Activated CD4-positive, alpha-beta T cell treated with anti-CD3 and anti-CD28 coated beads for 36 hours (primary cell): ENCODE measurements at regions not wholly inside any gene's neighbourhood (a gene's known extent, or its start where the extent isn't known, plus 50 kb on each side); places are given as distances from the start of the nearest gene placed in this dataset.

Source experiments
- ATAC-seq: fragments of 200-7000 bp; cut with Tn5 transposase; one replicate; pipeline ENCODE4 v1.10.0; 2021; ENCODE audit warnings: mild to moderate bottlenecking, moderate library complexity
- CTCF ChIA-PET: fragments of 350-600 bp; sonication (Branson Sonifier 250); formaldehyde crosslinking; loops from one replicate; lab custom pipeline; 2021; ENCODE audit warnings: antibody characterized with exemption; lab: Charles Lee
- POLR2A ChIA-PET: fragments of 350-600 bp; sonication (Branson Sonifier 250); formaldehyde crosslinking; loops from one replicate; lab custom pipeline; 2021; ENCODE audit warnings: antibody characterized with exemption, inconsistent platforms; lab: Charles Lee
- DNase-seq: peaks from one replicate; pipeline ENCODE4 v3.0.0-alpha.2; 2020
- H3K27ac Mint-ChIP-seq: one replicate; pipeline ENCODE4 v1.8.0; 2021; ENCODE audit warnings: mixed read lengths
- H3K27me3 Mint-ChIP-seq: one replicate; pipeline ENCODE4 v1.8.0; 2021; ENCODE audit warnings: mixed read lengths
- H3K36me3 Mint-ChIP-seq: one replicate; pipeline ENCODE4 v1.8.0; 2021; ENCODE audit warnings: low read depth, mixed read lengths
- H3K4me1 Mint-ChIP-seq: one replicate; pipeline ENCODE4 v1.8.0; 2021; ENCODE audit warnings: mixed read lengths
- H3K4me3 Mint-ChIP-seq: one replicate; pipeline ENCODE4 v1.8.0; 2021; ENCODE audit warnings: mild to moderate bottlenecking, moderate library complexity, mixed read lengths
- H3K9me3 Mint-ChIP-seq: one replicate; pipeline ENCODE4 v1.8.0; 2021; ENCODE audit warnings: low read depth, mixed read lengths
- intact Hi-C, 2 experiments: fragments of 100-400 bp; cut with DNase I in 1 of 2; cut with micrococcal nuclease in 1 of 2; formaldehyde crosslinking; loops; one replicate each; pipeline versions ENCODE4 v1.14.2 to v1.15.1; 2022 to 2024; cut with DNase I, micrococcal nuclease

GRCh38 chr3:177597311-177598096 is 400.2 kb upstream of the TBL1XR1 start:
- Mint-ChIP-seq H3K4me1 (peaks cover 70% of the 10 kb centered on the region), H3K4me3 (peak overlapping the region; percentile 45), H3K36me3 (no peaks in the 10 kb centered on the region), H3K27me3 (no peaks in the 10 kb centered on the region), H3K9me3 (no peaks in the 10 kb centered on the region), H3K27ac (peak overlapping the region; percentile 88)
- ChIA-PET CTCF (interaction anchor here (0.6 to 0.7 kb wide), 2 partner anchors 9 to 11 kb away, joined by 3 to 4 read pairs; no protein-coding TSS in a partner anchor), POLR2A (no interaction called here)
- ATAC-seq, result peak; percentile 68
- peak; percentile 51 for DNase-seq
- intact Hi-C loops, result loop anchor here (5.0 to 10.0 kb wide), 7 partner anchors 170 to 543 kb away; partner anchors contain the start of gene TBL1XR1 (in 1 of the 2)

DNA sequence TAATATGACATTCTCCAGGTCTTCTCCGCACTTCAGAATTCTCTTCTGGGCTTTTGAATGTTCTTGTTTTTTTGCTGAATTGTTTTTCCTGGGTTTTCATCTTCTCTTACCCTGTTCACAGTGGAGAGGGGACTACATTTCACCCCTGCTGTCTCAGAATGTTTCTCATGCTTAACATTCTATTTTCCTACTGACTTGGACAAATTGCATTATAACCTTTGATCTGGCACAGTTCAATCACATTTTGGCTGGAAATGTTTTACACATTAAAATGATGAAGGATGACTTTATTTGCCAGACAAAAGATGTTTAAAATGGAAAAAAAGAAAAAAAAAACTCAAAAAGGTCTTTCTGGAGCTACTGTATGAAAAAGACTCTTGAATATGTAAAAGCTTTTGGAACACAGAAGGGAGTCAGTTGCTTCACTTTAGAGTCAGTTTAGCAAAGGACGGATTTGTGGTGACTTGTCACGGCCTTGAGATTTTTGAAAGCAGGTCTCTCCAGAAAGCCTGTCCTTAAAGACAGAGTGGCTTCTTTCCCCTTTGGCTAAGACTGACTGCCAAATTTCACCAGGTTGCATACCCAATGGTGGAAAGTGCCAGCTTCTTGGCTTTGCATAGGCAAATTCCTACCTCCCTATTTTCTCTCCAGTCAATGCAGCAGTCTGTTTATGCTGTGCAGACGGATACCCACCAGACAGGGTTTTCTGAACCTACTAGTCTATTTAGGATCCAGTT is 401.0 kb upstream of the TBL1XR1 start:
- CTCF ChIA-PET, result interaction anchor here (0.6 to 1.3 kb wide), 4 partner anchors 8 to 546 kb away, joined by 3 to 4 read pairs (median 4); no protein-coding TSS in a partner anchor
- intact Hi-C loops, result loop anchor here (5.0 to 10.0 kb wide), 7 partner anchors 171 to 543 kb away; partner anchors contain the start of gene TBL1XR1 (in 1 of the 2)
- Mint-ChIP-seq H3K27me3 (no peaks in the 10 kb centered on the region), H3K9me3 (no peaks in the 10 kb centered on the region), H3K36me3 (no peaks in the 10 kb centered on the region), H3K27ac (peak overlapping the region; percentile 88), H3K4me3 (peak overlapping the region; percentile 45), H3K4me1 (peaks cover 77% of the 10 kb centered on the region)
- DNase-seq (no peak), ATAC-seq (peak; percentile 10)
- POLR2A ChIA-PET, result no interaction called here

DNA sequence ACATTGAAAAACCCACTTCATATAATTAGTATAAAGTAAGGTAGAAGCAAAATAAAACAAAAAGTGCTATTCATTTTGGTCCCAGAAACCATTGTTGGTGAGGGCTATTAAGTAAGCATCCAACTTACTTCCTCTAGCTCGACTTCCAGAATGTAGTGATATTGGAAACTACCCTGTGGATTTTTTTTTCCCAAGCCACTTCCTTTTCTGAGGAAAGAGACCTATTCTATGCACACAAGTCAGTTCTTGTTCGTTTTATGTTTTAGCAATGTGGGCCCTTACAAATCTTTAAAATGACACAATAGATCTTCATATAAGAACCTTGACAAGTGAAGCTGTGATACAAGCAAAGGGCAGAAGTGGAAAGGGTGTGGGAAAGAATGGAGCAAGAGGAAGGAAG is 402.0 kb upstream of the TBL1XR1 start:
- ATAC-seq (no peak), DNase-seq (no peak)
- peaks cover 79% of the 10 kb centered on the region for H3K4me1 Mint-ChIP-seq
- ChIA-PET POLR2A (no interaction called here), CTCF (interaction anchor here (0.6 to 1.3 kb wide), 4 partner anchors 25 to 611 kb away, joined by 3 read pairs; no protein-coding TSS in a partner anchor)
- no peaks in the 10 kb centered on the region for H3K36me3 Mint-ChIP-seq
- H3K27ac Mint-ChIP-seq, result no peak overlapping the region
- H3K27me3 Mint-ChIP-seq, result no peaks in the 10 kb centered on the region
- H3K9me3 Mint-ChIP-seq, result no peaks in the 10 kb centered on the region
- no peak overlapping the region for H3K4me3 Mint-ChIP-seq
- intact Hi-C loops, result loop anchor here (5.0 to 10.0 kb wide), 7 partner anchors 172 to 545 kb away; partner anchors contain the start of gene TBL1XR1 (in 1 of the 2)

- POLR2A ChIA-PET, result no interaction called here
- ATAC-seq, result no peak
- no peak overlapping the region for H3K4me3 Mint-ChIP-seq
- intact Hi-C loops, result loop anchor here (5.0 to 10.0 kb wide), 7 partner anchors 173 to 545 kb away; partner anchors contain the start of gene TBL1XR1 (in 1 of the 2)
- H3K27me3 Mint-ChIP-seq, result no peaks in the 10 kb centered on the region
- no peak for DNase-seq
- peaks cover 76% of the 10 kb centered on the region for H3K4me1 Mint-ChIP-seq
- CTCF ChIA-PET, result no interaction called here
- H3K36me3 Mint-ChIP-seq, result no peaks in the 10 kb centered on the region
- peaks cover under 1% of the 10 kb centered on the region for H3K9me3 Mint-ChIP-seq
- no peak overlapping the region for H3K27ac Mint-ChIP-seq
These were observed 402.6 kb upstream of the TBL1XR1 start for GRCh38 chr3:177599837-177600236.

DNA sequence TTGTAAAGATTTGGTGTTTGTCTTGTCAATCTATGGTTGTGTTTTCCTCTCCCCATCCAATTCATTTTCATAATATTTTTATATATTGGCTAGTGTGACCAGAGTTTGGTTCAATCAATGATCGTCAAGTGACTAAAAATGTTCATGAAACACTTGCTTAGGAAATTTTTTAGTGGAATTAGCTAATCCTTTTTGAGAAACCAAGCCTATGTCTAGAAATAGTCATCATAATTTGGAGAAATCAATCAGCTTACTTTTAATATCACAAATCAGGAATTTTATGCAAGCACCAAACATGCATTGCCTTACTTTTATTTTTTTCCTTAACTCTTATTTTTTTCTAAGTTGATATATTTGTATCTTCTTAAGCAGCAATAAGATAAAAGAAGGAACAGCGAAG is 403.1 kb upstream of the TBL1XR1 start:
- ChIA-PET POLR2A (no interaction called here), CTCF (no interaction called here)
- Mint-ChIP-seq H3K4me3 (no peak overlapping the region), H3K4me1 (peaks cover 72% of the 10 kb centered on the region), H3K9me3 (peaks cover 4% of the 10 kb centered on the region), H3K27ac (no peak overlapping the region), H3K36me3 (no peaks in the 10 kb centered on the region), H3K27me3 (no peaks in the 10 kb centered on the region)
- intact Hi-C loops, result no loop called here
- ATAC-seq, result no peak
- DNase-seq, result no peak

- ChIA-PET CTCF (no interaction called here), POLR2A (no interaction called here)
- Mint-ChIP-seq H3K9me3 (peaks cover 6% of the 10 kb centered on the region), H3K4me3 (no peak overlapping the region), H3K4me1 (peaks cover 65% of the 10 kb centered on the region), H3K27me3 (no peaks in the 10 kb centered on the region), H3K27ac (no peak overlapping the region), H3K36me3 (no peaks in the 10 kb centered on the region)
- no peak for ATAC-seq
- DNase-seq, result no peak
- intact Hi-C loops, result no loop called here
These were observed 403.9 kb upstream of the TBL1XR1 start for GRCh38 chr3:177601152-177601551.

DNA sequence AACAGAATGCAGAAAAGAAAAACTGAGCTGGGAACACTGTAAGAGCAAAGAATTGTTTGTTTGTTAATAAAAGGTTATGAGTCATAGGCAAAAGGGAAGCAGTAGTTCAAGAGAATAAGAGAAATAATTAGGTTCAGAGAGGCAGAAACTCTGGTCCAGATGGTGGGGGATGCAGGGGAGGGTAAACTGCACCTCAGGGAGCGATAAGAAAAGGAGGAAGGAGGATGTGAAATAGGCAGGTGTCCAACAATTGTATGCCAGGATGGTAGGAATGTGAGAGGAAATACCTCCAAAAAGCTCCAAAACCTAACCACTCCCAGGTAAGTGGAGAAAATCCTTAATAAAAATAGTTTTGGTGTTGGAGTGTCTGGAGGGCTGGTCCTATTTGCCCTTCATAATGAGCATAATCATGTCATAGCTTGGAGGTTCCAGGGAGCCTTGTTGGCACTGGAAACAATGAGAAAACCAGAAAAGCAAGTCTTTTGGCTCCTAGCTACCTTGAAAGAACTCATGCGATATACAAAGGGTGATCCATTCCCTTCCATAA is 405.4 kb upstream of the TBL1XR1 start:
- peak overlapping the region; percentile 35 for H3K27ac Mint-ChIP-seq
- H3K36me3 Mint-ChIP-seq, result no peaks in the 10 kb centered on the region
- peaks cover 58% of the 10 kb centered on the region for H3K4me1 Mint-ChIP-seq
- H3K27me3 Mint-ChIP-seq, result no peaks in the 10 kb centered on the region
- ChIA-PET CTCF (interaction anchor here (0.6 to 1.0 kb wide), 3 partner anchors 9 to 11 kb away, joined by 3 to 5 read pairs (median 3); no protein-coding TSS in a partner anchor), POLR2A (no interaction called here)
- no peak for DNase-seq
- no peak overlapping the region for H3K4me3 Mint-ChIP-seq
- intact Hi-C loops, result no loop called here
- H3K9me3 Mint-ChIP-seq, result peaks cover 6% of the 10 kb centered on the region
- ATAC-seq, result no peak

- ChIA-PET CTCF (interaction anchor here (0.6 to 1.0 kb wide), 3 partner anchors 8 to 125 kb away, joined by 3 to 5 read pairs (median 3); no protein-coding TSS in a partner anchor), POLR2A (no interaction called here)
- peaks cover 53% of the 10 kb centered on the region for H3K4me1 Mint-ChIP-seq
- intact Hi-C loops, result no loop called here
- ATAC-seq (peak; percentile 64), DNase-seq (no peak)
- H3K4me3 Mint-ChIP-seq, result no peak overlapping the region
- H3K27ac Mint-ChIP-seq, result peak overlapping the region; percentile 2
- no peaks in the 10 kb centered on the region for H3K27me3 Mint-ChIP-seq
- peaks cover 6% of the 10 kb centered on the region for H3K9me3 Mint-ChIP-seq
- no peaks in the 10 kb centered on the region for H3K36me3 Mint-ChIP-seq
These were observed 405.9 kb upstream of the TBL1XR1 start for GRCh38 chr3:177603148-177603603.

GRCh38 chr3:177604181-177604580 is 406.9 kb upstream of the TBL1XR1 start:
- no peak overlapping the region for H3K4me3 Mint-ChIP-seq
- peaks cover 43% of the 10 kb centered on the region for H3K4me1 Mint-ChIP-seq
- no peaks in the 10 kb centered on the region for H3K36me3 Mint-ChIP-seq
- intact Hi-C loops, result no loop called here
- H3K27me3 Mint-ChIP-seq, result no peaks in the 10 kb centered on the region
- no peak overlapping the region for H3K27ac Mint-ChIP-seq
- DNase-seq (no peak), ATAC-seq (no peak)
- ChIA-PET POLR2A (no interaction called here), CTCF (no interaction called here)
- peaks cover 6% of the 10 kb centered on the region for H3K9me3 Mint-ChIP-seq

- DNase-seq (no peak), ATAC-seq (peak; percentile 33)
- CTCF ChIA-PET, result interaction anchor here (0.7 to 1.2 kb wide), 2 partner anchors 9 to 140 kb away, joined by 3 to 4 read pairs; no protein-coding TSS in a partner anchor
- H3K27me3 Mint-ChIP-seq, result no peaks in the 10 kb centered on the region
- no peak overlapping the region for H3K27ac Mint-ChIP-seq
- peaks cover 6% of the 10 kb centered on the region for H3K9me3 Mint-ChIP-seq
- H3K4me1 Mint-ChIP-seq, result peaks cover 33% of the 10 kb centered on the region
- no peaks in the 10 kb centered on the region for H3K36me3 Mint-ChIP-seq
- POLR2A ChIA-PET, result interaction anchor here (0.7 kb wide), 1 partner anchor 40 kb away, joined by 3 read pairs; no protein-coding TSS in a partner anchor
- no peak overlapping the region for H3K4me3 Mint-ChIP-seq
- intact Hi-C loops, result no loop called here
These were observed 409.6 kb upstream of the TBL1XR1 start for GRCh38 chr3:177606891-177607290.

GRCh38 chr3:177607589-177607988 is 410.3 kb upstream of the TBL1XR1 start:
- no peaks in the 10 kb centered on the region for H3K36me3 Mint-ChIP-seq
- H3K9me3 Mint-ChIP-seq, result peaks cover 6% of the 10 kb centered on the region
- DNase-seq (no peak), ATAC-seq (no peak)
- H3K27ac Mint-ChIP-seq, result no peak overlapping the region
- CTCF ChIA-PET, result interaction anchor here (0.8 kb wide), 1 partner anchor 587 kb away, joined by 5 read pairs; no protein-coding TSS in a partner anchor
- H3K27me3 Mint-ChIP-seq, result no peaks in the 10 kb centered on the region
- peaks cover 27% of the 10 kb centered on the region for H3K4me1 Mint-ChIP-seq
- no peak overlapping the region for H3K4me3 Mint-ChIP-seq
- intact Hi-C loops, result no loop called here
- POLR2A ChIA-PET, result interaction anchor here (0.7 kb wide), 1 partner anchor 39 kb away, joined by 3 read pairs; no protein-coding TSS in a partner anchor
